ENCODE measurements at regions not wholly inside any gene's neighbourhood (a gene's known extent, or its start where the extent isn't known, plus 50 kb on each side); places are given as distances from the start of the nearest gene placed in this dataset.

DNA sequence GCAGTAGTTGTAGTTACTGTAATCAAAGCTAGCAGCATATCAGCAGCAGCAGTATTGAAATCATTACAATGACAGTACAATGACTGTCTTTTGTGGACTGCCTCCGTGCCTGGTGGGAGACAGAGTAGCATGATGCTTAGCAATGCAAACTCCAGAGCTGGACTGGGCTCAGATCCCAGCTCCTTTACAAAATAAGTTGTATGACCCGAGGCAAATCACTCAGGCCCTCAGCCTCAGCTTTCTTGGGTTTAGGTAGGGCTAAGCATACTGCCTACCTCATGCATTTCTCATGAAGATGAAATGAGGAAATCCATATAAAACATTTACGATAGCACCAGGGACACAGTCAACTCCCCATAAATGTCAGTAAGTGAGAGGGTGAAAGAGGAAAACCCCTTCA, 170.7 kb downstream of the TTC32 start:
- TF ChIP-seq, protein P1, sequence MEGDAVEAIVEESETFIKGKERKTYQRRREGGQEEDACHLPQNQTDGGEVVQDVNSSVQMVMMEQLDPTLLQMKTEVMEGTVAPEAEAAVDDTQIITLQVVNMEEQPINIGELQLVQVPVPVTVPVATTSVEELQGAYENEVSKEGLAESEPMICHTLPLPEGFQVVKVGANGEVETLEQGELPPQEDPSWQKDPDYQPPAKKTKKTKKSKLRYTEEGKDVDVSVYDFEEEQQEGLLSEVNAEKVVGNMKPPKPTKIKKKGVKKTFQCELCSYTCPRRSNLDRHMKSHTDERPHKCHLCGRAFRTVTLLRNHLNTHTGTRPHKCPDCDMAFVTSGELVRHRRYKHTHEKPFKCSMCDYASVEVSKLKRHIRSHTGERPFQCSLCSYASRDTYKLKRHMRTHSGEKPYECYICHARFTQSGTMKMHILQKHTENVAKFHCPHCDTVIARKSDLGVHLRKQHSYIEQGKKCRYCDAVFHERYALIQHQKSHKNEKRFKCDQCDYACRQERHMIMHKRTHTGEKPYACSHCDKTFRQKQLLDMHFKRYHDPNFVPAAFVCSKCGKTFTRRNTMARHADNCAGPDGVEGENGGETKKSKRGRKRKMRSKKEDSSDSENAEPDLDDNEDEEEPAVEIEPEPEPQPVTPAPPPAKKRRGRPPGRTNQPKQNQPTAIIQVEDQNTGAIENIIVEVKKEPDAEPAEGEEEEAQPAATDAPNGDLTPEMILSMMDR (IDR thresholded peaks at IDR 0.05; ENCODE audit: insufficient read depth, missing control alignments) = no peak
- DNase-seq (ENCODE audit: insufficient read length, low spot score) (no peak), FAIRE-seq (no peak)

DNA sequence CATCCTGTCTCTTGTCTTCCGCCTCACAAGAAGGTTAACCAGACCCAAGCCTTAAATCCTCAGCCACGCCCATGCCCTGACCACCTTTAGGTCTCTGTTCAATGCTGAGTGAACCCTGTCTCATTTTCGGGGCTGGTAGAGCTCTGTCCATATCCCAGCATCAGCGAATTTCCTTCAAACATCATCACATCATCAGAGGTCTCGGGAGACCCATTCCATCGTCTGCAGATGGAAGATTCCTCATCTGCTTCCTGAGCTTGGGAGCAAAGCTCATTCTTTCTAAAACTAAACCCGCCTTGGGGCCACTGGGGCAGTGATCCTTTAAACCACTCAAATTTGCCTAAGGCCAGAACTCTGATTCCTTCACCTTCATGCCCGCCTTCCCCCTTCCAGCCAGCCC, 173.7 kb downstream of the TTC32 start:
- no peak for FAIRE-seq
- no peak for DNase-seq (ENCODE audit: insufficient read length, low spot score)
- TF ChIP-seq, protein P1 (IDR thresholded peaks at IDR 0.05; ENCODE audit: insufficient read depth, missing control alignments) = no peak

GRCh38 chr2:19725392-19725791, 176.4 kb downstream of the TTC32 start:
- DNase-seq (ENCODE audit: insufficient read length, low spot score) (no peak), FAIRE-seq (no peak)
- TF ChIP-seq, protein P1 (IDR thresholded peaks at IDR 0.05; ENCODE audit: insufficient read depth, missing control alignments) = no peak

GRCh38 chr2:19723021-19723420, 178.8 kb downstream of the TTC32 start:
- FAIRE-seq = no peak
- no peak for DNase-seq (ENCODE audit: insufficient read length, low spot score)
- TF ChIP-seq, protein P1 (IDR thresholded peaks at IDR 0.05; ENCODE audit: insufficient read depth, missing control alignments) = no peak

DNA sequence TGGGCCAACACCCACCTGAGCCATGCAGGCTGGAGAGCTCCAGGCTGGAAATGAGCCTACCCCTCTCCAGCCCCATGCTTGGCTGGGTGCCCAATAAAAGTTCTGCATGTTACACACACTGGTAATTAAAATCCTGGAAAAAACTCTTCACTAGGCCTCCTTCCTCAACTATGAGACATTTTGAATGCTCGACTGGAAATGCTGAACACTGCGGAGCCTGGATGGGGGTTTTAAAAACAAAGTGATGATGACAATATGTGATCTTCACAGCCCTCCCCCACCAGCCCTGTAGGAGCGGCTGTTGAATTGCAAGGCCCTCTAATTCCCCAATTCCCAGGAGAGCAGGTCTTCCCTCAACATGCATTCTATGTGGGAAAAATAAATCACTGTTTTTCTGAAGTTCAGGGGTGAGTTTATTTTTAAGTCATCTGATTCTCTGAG, 179.2 kb downstream of the TTC32 start:
- TF ChIP-seq, protein P1 (IDR thresholded peaks at IDR 0.05; ENCODE audit: insufficient read depth, missing control alignments) = no peak
- FAIRE-seq (no peak), DNase-seq (ENCODE audit: insufficient read length, low spot score) (no peak)

DNA sequence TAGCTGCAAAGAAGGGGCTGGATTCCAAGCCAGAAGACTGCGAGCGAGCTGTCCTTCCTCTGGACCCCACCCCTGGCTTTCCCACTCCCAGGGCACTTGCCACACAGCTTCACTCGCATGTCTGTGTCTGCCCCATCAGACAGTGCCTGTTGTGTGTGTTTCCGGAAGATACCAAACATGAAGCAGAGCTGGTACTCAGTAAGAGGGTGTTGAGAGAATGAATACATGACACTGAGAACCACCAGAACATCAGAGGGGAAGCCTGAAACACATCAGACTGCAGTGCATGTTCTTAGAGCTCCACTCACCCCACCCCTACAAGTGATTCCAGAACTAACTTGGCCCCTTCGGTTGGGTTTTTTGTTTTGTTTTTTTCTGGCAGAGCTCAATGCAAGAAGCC, 181.5 kb downstream of the TTC32 start:
- TF ChIP-seq, protein P1 (IDR thresholded peaks at IDR 0.05; ENCODE audit: insufficient read depth, missing control alignments) = no peak
- no peak for DNase-seq (ENCODE audit: insufficient read length, low spot score)
- no peak for FAIRE-seq

DNA sequence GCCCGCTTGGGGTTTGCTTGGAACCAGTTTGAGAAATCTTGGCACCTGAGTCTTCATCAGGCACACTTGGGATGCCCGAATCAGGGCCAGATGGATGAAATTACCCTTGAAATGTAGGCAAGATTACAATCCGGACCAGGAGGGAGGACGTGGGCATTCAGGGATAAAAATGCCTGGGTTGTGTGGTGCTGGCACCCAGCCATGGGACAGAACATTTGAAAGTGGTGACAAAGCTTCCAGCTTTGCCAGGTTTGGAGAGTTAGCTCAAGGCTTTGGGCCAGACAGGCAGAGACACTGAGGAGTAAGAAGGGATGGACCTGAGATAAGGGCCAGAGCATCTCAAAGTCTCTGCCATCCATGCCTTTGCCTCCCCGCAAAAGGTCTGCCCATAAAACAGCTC, 182.2 kb downstream of the TTC32 start:
- DNase-seq (ENCODE audit: insufficient read length, low spot score) (no peak), FAIRE-seq (no peak)
- TF ChIP-seq, protein P1 (IDR thresholded peaks at IDR 0.05; ENCODE audit: insufficient read depth, missing control alignments) = no peak
